Astrocyte of the spinal cord (primary cell): ENCODE measurements at regions not wholly inside any gene's neighbourhood (a gene's known extent, or its start where the extent isn't known, plus 50 kb on each side); places are given as distances from the start of the nearest gene placed in this dataset.
A peak's percentile ranks its signal among the peaks of the same experiment; 100 is the strongest.
"Not testable (repeated sequence)": the region's sequence is repeated elsewhere in the genome, so short reads cannot be mapped to it uniquely, and the experiment has no call there.

Experiments
- DNase-seq: peaks from one replicate; pipeline ENCODE4 v3.0.0; 2011; ENCODE audit warnings: low read depth, low spot score
- H3K4me3 ChIP-seq: 2 replicates; pipeline ENCODE4 v1.5.1; 2011; ENCODE audit warnings: low read depth, mild to moderate bottlenecking, low read length, moderate library complexity
- in situ Hi-C: cut with HindIII; loops from 2 replicates; pipeline ENCODE4 v1.10.0; 2017; ENCODE audit warnings: low sequenced_read_pairs
- TF ChIP-seq, protein P1 (sequence below): IDR thresholded peaks from 2 replicates; pipeline ENCODE4 v1.5.1; 2012; ENCODE audit warnings: low read depth, mild to moderate bottlenecking, low read length, inconsistent platforms

- in situ Hi-C loops, result no loop called here
- DNase-seq, result no peak
Observed at GRCh38 chr9:135410831-135411473, 68.6 kb upstream of the PPP1R26 start.

DNA sequence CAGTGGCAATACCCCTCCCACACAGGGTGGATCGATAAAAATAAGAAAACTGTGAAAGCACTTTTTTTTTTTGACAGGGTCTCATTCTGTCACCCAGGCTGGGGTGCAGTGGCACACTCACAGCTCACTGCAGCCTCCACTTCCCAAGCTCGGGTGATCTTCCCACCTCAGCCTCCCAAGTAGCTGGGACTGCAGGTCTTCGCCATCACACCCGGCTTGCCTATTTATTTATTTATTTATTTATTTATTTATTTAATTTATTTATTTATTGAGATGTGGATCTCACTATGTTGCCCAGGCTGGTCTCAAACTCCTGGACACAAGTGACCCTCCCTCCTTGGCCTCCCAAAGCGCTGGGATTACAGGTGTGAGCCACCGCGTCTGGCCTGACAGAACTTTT, 68.0 kb upstream of the PPP1R26 start:
- DNase-seq, H3K4me3 ChIP-seq, in situ Hi-C loops: not testable (repeated sequence)

More at GRCh38 chr9:135410831-135411473, 68.6 kb upstream of the PPP1R26 start:
- H3K4me3 ChIP-seq, result no peak overlapping the region
- TF ChIP-seq, protein P1, sequence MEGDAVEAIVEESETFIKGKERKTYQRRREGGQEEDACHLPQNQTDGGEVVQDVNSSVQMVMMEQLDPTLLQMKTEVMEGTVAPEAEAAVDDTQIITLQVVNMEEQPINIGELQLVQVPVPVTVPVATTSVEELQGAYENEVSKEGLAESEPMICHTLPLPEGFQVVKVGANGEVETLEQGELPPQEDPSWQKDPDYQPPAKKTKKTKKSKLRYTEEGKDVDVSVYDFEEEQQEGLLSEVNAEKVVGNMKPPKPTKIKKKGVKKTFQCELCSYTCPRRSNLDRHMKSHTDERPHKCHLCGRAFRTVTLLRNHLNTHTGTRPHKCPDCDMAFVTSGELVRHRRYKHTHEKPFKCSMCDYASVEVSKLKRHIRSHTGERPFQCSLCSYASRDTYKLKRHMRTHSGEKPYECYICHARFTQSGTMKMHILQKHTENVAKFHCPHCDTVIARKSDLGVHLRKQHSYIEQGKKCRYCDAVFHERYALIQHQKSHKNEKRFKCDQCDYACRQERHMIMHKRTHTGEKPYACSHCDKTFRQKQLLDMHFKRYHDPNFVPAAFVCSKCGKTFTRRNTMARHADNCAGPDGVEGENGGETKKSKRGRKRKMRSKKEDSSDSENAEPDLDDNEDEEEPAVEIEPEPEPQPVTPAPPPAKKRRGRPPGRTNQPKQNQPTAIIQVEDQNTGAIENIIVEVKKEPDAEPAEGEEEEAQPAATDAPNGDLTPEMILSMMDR, result no peak

GRCh38 chr9:135412315-135413085, 67.1 kb upstream of the PPP1R26 start:
- in situ Hi-C loops, H3K4me3 ChIP-seq: not testable (repeated sequence)
- TF ChIP-seq, protein P1, result peak; percentile 89
- DNase-seq, result peak; percentile 39

DNA sequence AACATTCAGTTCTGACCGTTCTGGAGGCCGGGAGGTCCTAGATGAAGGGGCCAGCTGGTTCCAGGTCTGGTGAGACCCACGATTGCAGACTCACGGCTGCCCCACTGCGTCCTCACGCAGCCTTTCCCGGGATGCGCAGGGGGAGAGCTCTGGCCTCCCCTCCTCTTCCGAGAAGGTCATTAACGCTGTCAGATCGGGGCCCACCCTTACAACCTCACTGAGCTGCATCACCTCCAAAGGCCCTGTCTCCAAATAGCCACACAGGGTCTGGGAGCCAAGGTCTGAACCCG, 66.6 kb upstream of the PPP1R26 start:
- no peak overlapping the region for H3K4me3 ChIP-seq
- DNase-seq, result no peak
- in situ Hi-C loops, result no loop called here
- TF ChIP-seq, protein P1, result no peak

- in situ Hi-C loops, result no loop called here
- DNase-seq, result no peak
- no peak overlapping the region for H3K4me3 ChIP-seq
- TF ChIP-seq, protein P1, result no peak
Observed at GRCh38 chr9:135413461-135413860, 66.1 kb upstream of the PPP1R26 start.

DNA sequence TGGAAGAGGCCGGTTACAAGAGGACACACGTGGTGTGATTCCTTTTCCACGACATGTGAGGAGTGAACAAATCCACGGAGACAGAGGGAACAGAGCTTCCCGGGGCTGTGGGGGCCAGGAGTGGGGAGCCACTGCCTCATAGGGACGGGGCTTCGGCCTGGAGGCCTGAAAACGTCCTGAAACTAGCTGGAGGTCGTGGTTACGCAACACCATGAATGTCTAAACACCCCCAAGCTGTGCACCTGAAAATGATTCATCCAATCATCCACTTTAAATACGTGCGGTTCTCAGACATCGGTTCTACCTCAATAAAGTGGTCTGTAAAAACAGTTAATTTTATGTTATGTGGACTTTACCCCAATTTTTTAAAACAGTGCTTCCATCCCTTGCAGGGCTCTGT, 65.3 kb upstream of the PPP1R26 start:
- in situ Hi-C loops, result no loop called here
- TF ChIP-seq, protein P1, result no peak
- DNase-seq, result no peak
- H3K4me3 ChIP-seq, result no peak overlapping the region

GRCh38 chr9:135415586-135415985, 64.0 kb upstream of the PPP1R26 start:
- in situ Hi-C loops, result no loop called here
- TF ChIP-seq, protein P1, result no peak
- H3K4me3 ChIP-seq, result no peak overlapping the region
- no peak for DNase-seq
